HG02884 (cell line): ENCODE measurements at regions not wholly inside any gene's neighbourhood (a gene's known extent, or its start where the extent isn't known, plus 50 kb on each side); places are given as distances from the start of the nearest gene placed in this dataset.

Source experiments
- ATAC-seq: cut with Tn5 transposase; IDR thresholded peaks from one replicate; pipeline ENCODE4 v1.9.1; 2021; ENCODE audit warnings: mild to moderate bottlenecking, moderate library complexity; ENCODE audit not compliant: unreplicated experiment

DNA sequence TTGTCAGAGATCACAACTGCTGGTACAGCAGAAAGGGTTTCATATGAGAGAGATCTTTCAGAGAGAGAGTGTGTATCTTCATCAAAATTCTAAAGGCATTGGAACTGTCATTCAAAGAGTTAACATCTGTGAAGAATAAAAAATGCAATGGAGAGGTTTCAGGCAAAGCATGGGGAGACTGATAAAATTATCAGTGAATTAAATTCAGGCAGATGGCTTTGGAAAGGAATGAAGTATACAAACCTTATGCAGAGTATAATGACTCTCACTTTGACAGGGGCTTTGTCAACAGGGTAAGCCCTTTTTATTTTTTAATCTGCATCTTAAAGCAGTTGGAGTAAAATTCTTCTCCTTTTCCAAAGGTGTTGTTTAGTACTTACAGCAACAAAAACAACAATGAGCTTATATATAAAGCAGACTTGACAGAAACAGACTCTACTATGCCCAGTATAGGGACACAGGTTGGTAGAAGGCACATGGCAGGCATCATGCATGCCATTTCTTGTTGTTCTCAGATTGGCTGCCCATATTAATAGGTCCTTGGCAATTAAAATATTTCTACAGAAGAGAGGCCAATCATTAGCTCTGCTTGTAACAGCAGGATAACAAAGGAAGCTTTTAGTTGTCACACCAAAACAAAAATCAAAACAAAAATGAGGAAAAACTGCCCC is 54.9 kb upstream of the NXPH1 start:
- no peak for ATAC-seq

- no peak for ATAC-seq
These were observed 54.1 kb upstream of the NXPH1 start for GRCh38 chr7:8379264-8379663.

- no peak for ATAC-seq
These were observed 53.3 kb upstream of the NXPH1 start for GRCh38 chr7:8380130-8380529.

- no peak for ATAC-seq
These were observed 51.2 kb upstream of the NXPH1 start for GRCh38 chr7:8382004-8382730.
